CD1c-positive myeloid dendritic cell (primary cell): ENCODE measurements at regions not wholly inside any gene's neighbourhood (a gene's known extent, or its start where the extent isn't known, plus 50 kb on each side); places are given as distances from the start of the nearest gene placed in this dataset.
"Not testable (repeated sequence)": the region's sequence is repeated elsewhere in the genome, so short reads cannot be mapped to it uniquely, and the experiment has no call there.

ENCODE experiments used
- DNase-seq: peaks from one replicate; pipeline ENCODE4 v3.0.0-alpha.2; 2016; ENCODE audit errors: extremely low spot score

DNA sequence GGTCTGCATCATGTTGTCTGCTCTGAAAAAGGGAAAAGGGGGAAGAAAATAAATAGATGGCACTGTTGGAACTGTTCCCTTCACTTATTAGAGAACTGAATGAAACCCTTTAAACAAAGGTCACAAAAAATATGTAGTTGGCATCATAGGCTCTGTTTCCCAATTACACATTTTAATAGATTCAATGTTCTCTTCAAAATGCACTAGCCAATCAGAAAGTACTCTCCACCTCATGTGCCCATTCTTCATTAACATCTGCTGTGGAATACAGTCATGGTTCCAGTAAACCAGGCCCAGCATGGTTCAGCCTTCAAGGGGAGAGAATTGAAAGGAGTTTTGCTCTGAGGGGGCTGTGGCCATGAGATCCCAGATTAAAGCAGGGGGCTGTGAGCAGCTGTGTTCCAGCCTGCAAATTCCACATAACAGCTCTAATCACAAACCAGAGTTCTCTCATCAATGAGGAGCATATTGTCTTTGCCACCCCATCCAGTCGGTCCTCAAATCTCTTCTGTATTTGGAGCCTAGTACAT lies 165.9 kb upstream of the CREB1 start:
- no peak for DNase-seq

DNA sequence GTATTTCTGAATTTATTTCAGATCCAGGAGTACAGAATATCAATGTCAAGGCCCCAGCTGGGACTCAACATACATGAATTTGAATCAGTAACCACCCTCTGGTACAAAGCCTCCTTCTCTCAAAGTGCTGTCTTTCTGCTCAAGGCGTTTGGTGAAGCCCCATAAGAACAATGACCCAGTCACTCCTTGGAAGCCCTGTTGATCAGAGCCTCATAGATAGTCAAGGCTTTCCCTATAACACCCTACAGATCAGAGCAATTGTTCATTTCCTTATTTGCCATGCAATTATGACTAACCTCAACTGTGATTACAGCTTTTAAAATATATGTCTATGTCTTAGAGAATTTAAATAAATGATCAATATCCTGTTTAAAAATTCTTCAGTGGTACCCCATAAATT lies 159.1 kb upstream of the CREB1 start:
- DNase-seq = no peak

GRCh38 chr2:207371877-207372276 lies 157.9 kb upstream of the CREB1 start:
- DNase-seq = no peak

GRCh38 chr2:207372483-207372882 lies 157.3 kb upstream of the CREB1 start:
- DNase-seq = no peak

GRCh38 chr2:207375207-207375875 lies 154.4 kb upstream of the CREB1 start:
- no peak for DNase-seq

DNA sequence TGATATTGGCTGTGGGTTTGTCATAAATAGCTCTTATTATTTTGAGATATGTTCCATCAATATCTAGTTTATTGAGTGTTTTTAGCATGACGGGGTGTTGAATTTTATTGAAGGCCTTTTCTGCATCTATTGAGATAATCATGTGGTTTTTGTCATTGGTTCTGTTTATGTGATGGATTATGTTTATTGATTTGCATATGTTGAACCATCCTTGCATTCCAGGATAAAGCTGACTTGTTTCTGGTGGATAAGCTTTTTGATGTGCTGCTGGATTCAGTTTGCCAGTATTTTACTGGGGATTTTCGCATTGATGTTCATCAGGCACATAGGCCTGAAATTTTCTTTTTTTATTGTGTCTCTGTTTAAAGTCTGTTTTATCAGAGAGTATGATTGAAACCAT lies 151.1 kb upstream of the CREB1 start:
- DNase-seq = not testable (repeated sequence)

GRCh38 chr2:207385076-207385475 lies 144.7 kb upstream of the CREB1 start:
- no peak for DNase-seq

- no peak for DNase-seq
Measured at GRCh38 chr2:207385903-207386302, 143.9 kb upstream of the CREB1 start.

GRCh38 chr2:207387001-207387571 lies 142.7 kb upstream of the CREB1 start:
- DNase-seq = no peak

DNA sequence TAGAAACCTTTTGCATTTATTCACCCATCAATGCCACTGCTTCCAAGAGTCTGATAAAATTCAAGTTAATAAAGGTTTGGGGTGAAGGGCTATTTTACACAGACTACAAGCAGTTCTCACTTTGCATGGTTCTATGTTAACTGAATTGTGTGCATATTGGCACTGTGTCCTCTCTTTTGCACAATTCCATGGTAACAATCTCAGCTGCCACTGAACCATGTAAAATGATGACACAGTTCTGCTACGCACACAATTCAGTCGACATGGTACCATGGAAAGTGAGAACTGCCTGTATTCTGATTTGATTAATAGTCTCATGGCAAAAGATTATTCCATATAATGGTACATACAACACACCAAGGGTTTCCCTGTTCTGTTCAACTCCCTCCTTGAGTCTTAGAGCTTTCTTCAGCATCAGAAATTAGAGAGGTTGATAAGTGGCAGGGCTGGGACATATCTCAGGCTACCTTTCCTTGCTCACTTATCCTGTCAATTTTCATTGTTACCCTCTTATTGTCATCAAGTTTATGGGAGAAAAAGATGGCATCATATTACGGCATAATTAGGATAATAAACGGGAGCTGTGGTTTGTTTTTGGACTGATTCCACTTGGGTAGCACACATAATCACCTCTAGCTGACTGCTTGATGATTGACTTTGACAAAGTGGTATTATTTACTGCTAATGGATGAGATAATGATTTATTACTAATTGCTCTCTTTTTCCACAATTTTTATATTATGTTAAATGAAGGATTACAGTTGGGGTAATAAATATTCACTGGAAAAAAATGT lies 139.3 kb upstream of the CREB1 start:
- DNase-seq = no peak

- DNase-seq = no peak
Measured at GRCh38 chr2:207394203-207394781, 135.5 kb upstream of the CREB1 start.

DNA sequence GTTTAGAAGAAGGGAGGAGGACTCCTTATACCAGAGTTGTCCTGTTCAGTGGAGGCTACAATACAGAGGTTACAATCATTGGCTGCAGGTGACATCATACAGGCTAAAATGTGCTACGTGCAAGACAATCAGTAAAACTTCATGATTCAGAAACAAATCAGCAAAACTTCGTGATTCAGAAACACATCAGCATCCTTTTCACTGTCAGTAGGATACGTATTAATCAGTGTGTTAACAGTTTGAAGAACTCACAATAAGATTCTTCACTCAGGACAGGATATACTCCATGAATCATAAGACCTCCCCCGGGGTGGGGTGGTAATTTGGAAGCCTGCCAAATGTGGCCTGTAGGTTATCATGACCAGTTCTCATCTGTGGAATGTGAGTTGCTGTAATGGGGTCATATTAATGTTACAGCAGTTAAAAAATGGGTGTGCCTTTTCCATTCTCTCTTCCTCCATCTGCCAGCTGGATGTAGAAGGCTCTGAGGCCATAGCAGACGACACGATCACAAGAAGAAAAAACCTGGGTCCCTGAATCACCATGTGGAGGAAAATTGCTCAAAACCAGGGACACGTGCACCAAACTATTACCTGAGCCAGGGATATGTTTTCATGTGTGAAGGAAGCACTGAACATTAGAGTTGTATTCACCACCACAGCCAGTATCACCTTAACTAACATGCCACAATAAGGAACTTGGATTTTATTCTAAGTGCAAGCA lies 134.8 kb upstream of the CREB1 start:
- no peak for DNase-seq

DNA sequence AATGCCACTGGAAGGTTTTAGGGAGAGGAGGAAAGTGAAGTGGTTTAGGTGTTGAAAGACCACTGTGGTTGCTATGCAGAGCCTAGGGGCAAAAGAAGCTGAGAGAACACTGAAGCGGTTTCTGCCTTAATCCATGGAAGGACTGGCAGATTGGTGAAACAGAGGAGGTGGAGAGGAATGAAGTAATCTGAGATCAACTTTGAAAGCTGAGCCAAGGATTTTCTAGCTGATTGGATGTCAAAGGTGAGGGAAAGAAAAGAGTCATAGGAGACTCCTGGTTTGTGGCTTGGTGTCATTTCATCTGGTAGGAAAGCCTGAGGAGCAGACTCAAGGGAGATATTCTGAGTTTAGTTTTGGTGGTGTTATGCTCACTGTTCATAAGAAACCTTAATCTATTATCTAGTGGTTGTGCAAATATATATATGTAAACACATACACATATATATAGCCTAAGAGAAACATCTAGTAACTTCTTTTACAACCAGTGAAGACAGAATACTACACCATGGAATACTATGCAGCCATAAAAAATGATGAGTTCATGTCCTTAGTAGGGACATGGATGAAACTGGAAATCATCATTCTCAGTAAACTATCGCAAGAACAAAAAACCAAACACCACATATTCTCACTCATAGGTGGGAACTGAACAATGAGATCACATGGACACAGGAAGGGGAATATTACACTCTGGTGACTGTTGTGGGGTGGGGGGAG lies 134.1 kb upstream of the CREB1 start:
- no peak for DNase-seq

- DNase-seq = no peak
Measured at GRCh38 chr2:207397917-207398655, 131.7 kb upstream of the CREB1 start.

- DNase-seq = no peak
Measured at GRCh38 chr2:207399301-207399700, 130.5 kb upstream of the CREB1 start.

GRCh38 chr2:207401338-207401737 lies 128.4 kb upstream of the CREB1 start:
- no peak for DNase-seq

DNA sequence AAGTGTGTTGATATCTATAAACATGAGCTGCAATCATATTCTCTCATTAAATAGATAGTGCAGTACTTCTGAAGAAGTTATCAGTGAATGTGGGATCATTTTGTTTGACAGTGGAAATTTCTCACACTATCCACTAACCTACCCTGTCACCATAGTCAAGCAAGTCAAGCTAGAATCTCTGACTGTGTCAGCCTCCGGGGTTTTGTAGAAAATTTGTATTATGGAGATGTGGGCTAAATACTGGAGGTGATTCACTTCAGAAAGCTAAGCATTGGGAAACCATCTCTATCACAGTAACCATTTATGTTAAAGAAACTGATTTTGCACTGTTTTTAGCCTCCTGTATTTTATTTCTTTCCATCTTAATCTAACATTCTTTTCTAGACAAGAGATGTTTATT lies 126.6 kb upstream of the CREB1 start:
- no peak for DNase-seq

DNA sequence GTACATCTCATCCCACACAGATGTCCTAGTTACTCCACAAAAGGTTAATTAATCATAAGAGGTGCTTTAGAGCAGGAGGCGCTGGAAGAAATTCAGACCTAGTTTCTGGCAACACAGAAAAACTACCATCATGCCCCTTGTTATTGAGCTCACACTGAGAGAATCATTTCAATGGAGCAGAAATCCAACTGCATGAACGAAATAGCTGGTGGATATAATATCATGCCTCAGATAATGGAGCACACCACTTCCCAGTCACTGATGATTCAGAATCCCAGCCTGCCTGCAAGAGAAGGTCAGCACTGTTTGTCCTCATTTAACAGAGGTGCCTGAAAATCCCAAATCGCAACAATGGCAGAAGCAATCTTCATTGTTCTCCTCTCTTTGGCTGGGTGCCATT lies 125.8 kb upstream of the CREB1 start:
- DNase-seq = no peak

DNA sequence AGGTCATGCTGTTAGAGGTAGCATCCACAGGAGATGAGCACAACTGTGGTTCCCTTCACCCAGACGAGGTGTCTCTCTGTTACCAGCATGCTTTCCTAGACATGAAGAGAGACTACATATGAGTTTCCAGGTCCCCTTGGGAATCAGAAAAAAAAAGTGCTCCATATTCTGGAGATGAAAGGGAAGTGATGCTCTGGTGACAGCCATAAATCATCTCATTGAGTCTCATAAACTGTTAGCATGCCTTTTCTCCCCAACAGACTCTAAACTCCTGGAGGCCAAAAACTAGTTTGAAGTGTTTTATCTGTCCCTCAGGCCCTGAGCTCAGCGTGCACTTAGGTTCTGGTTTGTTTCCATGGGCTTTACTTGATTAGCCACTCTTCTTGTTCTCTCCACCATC lies 124.6 kb upstream of the CREB1 start:
- no peak for DNase-seq

GRCh38 chr2:207408086-207408794 lies 121.5 kb upstream of the CREB1 start:
- DNase-seq = no peak
